HAP-1 (cell line): ENCODE measurements at regions not wholly inside any gene's neighbourhood (a gene's known extent, or its start where the extent isn't known, plus 50 kb on each side); places are given as distances from the start of the nearest gene placed in this dataset.

ENCODE experiments used
- DNase-seq, 2 experiments: peaks; one replicate each; pipeline ENCODE4 v3.0.0-alpha.2; 2016 to 2020; ENCODE audit warnings: low spot score in 2 of 2
- H3K27me3 ChIP-seq: fragments of 250-450 bp; sonication (Bioruptor Pico); 2 replicates; pipeline ENCODE4 v1.5.1; 2020; ENCODE audit warnings: low read depth, mild to moderate bottlenecking, moderate library complexity
- H3K36me3 ChIP-seq: fragments of 250-450 bp; sonication (Bioruptor Pico); replicated peaks from 2 replicates; pipeline ENCODE4 v1.5.1; 2020; ENCODE audit warnings: mild to moderate bottlenecking
- H3K4me1 ChIP-seq: fragments of 250-450 bp; sonication (Bioruptor Pico); 2 replicates; pipeline ENCODE4 v1.5.1; 2020; ENCODE audit warnings: mild to moderate bottlenecking
- H3K4me3 ChIP-seq: fragments of 250-450 bp; sonication (Bioruptor Pico); 2 replicates; pipeline ENCODE4 v1.5.1; 2020; ENCODE audit warnings: mild to moderate bottlenecking, moderate library complexity
- H3K9me3 ChIP-seq: fragments of 250-450 bp; sonication (Bioruptor Pico); 2 replicates; pipeline ENCODE4 v1.5.1; 2020; ENCODE audit warnings: mild to moderate bottlenecking, moderate library complexity
- in situ Hi-C: fragments of 300-500 bp; cut with MboI; formaldehyde crosslinking; loops from 3 replicates; pipeline ENCODE4 v1.14.3; 2020; ENCODE audit warnings: low sequenced_read_pairs, inconsistent platforms, mixed read lengths

GRCh38 chr2:234661175-234661574 is 164.3 kb upstream of the ARL4C start:
- H3K27me3 ChIP-seq: no peaks in the 10 kb centered on the region
- H3K4me1 ChIP-seq: no peaks in the 10 kb centered on the region
- H3K9me3 ChIP-seq: no peaks in the 10 kb centered on the region
- H3K36me3 ChIP-seq: no peaks in the 10 kb centered on the region
- no peak overlapping the region for H3K4me3 ChIP-seq
- in situ Hi-C loops: no loop called here
- DNase-seq: no peak

GRCh38 chr2:234655706-234656105 is 158.8 kb upstream of the ARL4C start:
- H3K9me3 ChIP-seq: no peaks in the 10 kb centered on the region
- H3K36me3 ChIP-seq: no peaks in the 10 kb centered on the region
- in situ Hi-C loops: no loop called here
- DNase-seq: no peak
- no peaks in the 10 kb centered on the region for H3K27me3 ChIP-seq
- H3K4me3 ChIP-seq: no peak overlapping the region
- H3K4me1 ChIP-seq: no peaks in the 10 kb centered on the region

GRCh38 chr2:234650911-234651310 is 154.0 kb upstream of the ARL4C start:
- in situ Hi-C loops: no loop called here
- H3K36me3 ChIP-seq: no peaks in the 10 kb centered on the region
- no peaks in the 10 kb centered on the region for H3K4me1 ChIP-seq
- no peaks in the 10 kb centered on the region for H3K9me3 ChIP-seq
- no peaks in the 10 kb centered on the region for H3K27me3 ChIP-seq
- H3K4me3 ChIP-seq: no peak overlapping the region
- DNase-seq: no peak

GRCh38 chr2:234649951-234650350 is 153.1 kb upstream of the ARL4C start:
- Histone ChIP-seq H3K4me1 (no peaks in the 10 kb centered on the region), H3K27me3 (no peaks in the 10 kb centered on the region), H3K4me3 (no peak overlapping the region), H3K9me3 (no peaks in the 10 kb centered on the region), H3K36me3 (no peaks in the 10 kb centered on the region)
- no peak for DNase-seq
- in situ Hi-C loops: no loop called here

GRCh38 chr2:234643407-234643806 is 146.5 kb upstream of the ARL4C start:
- Histone ChIP-seq H3K4me1 (no peaks in the 10 kb centered on the region), H3K27me3 (no peaks in the 10 kb centered on the region), H3K9me3 (no peaks in the 10 kb centered on the region), H3K4me3 (no peak overlapping the region), H3K36me3 (no peaks in the 10 kb centered on the region)
- in situ Hi-C loops: no loop called here
- no peak for DNase-seq

- in situ Hi-C loops: no loop called here
- no peak overlapping the region for H3K4me3 ChIP-seq
- no peaks in the 10 kb centered on the region for H3K4me1 ChIP-seq
Observed at GRCh38 chr2:234641086-234641485, 144.2 kb upstream of the ARL4C start.

GRCh38 chr2:234640657-234641056 is 143.8 kb upstream of the ARL4C start:
- H3K36me3 ChIP-seq: no peaks in the 10 kb centered on the region
- H3K9me3 ChIP-seq: no peaks in the 10 kb centered on the region
- in situ Hi-C loops: no loop called here
- DNase-seq: no peak
- H3K4me3 ChIP-seq: no peak overlapping the region
- H3K27me3 ChIP-seq: no peaks in the 10 kb centered on the region
- H3K4me1 ChIP-seq: no peaks in the 10 kb centered on the region

More at GRCh38 chr2:234641086-234641485, 144.2 kb upstream of the ARL4C start:
- DNase-seq: no peak
- Histone ChIP-seq H3K9me3 (no peaks in the 10 kb centered on the region), H3K27me3 (no peaks in the 10 kb centered on the region), H3K36me3 (no peaks in the 10 kb centered on the region)

- H3K4me3 ChIP-seq: no peak overlapping the region
- no peaks in the 10 kb centered on the region for H3K36me3 ChIP-seq
- no peak for DNase-seq
- in situ Hi-C loops: no loop called here
- no peaks in the 10 kb centered on the region for H3K9me3 ChIP-seq
- H3K27me3 ChIP-seq: no peaks in the 10 kb centered on the region
- no peaks in the 10 kb centered on the region for H3K4me1 ChIP-seq
Observed at GRCh38 chr2:234638966-234639365, 142.1 kb upstream of the ARL4C start.

- in situ Hi-C loops: no loop called here
- no peak for DNase-seq
- no peaks in the 10 kb centered on the region for H3K9me3 ChIP-seq
Observed at GRCh38 chr2:234635284-234635683, 138.4 kb upstream of the ARL4C start.

GRCh38 chr2:234633581-234634230 is 136.8 kb upstream of the ARL4C start:
- in situ Hi-C loops: no loop called here
- H3K4me3 ChIP-seq: no peak overlapping the region
- peaks cover 14% of the 10 kb centered on the region for H3K27me3 ChIP-seq

More at GRCh38 chr2:234635284-234635683, 138.4 kb upstream of the ARL4C start:
- Histone ChIP-seq H3K4me3 (no peak overlapping the region), H3K27me3 (peaks cover 14% of the 10 kb centered on the region), H3K4me1 (no peaks in the 10 kb centered on the region), H3K36me3 (no peaks in the 10 kb centered on the region)

GRCh38 chr2:234632527-234633391 is 135.9 kb upstream of the ARL4C start:
- Histone ChIP-seq H3K36me3 (no peaks in the 10 kb centered on the region), H3K4me3 (no peak overlapping the region), H3K4me1 (no peaks in the 10 kb centered on the region; the same call in 1 of the 2 replicates), H3K27me3 (peaks cover 14% of the 10 kb centered on the region), H3K9me3 (no peaks in the 10 kb centered on the region)
- DNase-seq: no peak
- in situ Hi-C loops: no loop called here

More at GRCh38 chr2:234633581-234634230, 136.8 kb upstream of the ARL4C start:
- Histone ChIP-seq H3K4me1 (no peaks in the 10 kb centered on the region; the same call in 1 of the 2 replicates), H3K9me3 (no peaks in the 10 kb centered on the region), H3K36me3 (no peaks in the 10 kb centered on the region)
- DNase-seq: no peak

GRCh38 chr2:234631646-234632514 is 135.0 kb upstream of the ARL4C start:
- Histone ChIP-seq H3K36me3 (no peaks in the 10 kb centered on the region), H3K4me1 (no peaks in the 10 kb centered on the region; the same call in 1 of the 2 replicates), H3K9me3 (no peaks in the 10 kb centered on the region), H3K27me3 (peaks cover 14% of the 10 kb centered on the region), H3K4me3 (no peak overlapping the region)
- no peak for DNase-seq
- in situ Hi-C loops: no loop called here

GRCh38 chr2:234630801-234631261 is 133.9 kb upstream of the ARL4C start:
- DNase-seq: no peak
- Histone ChIP-seq H3K27me3 (peaks cover 14% of the 10 kb centered on the region), H3K36me3 (no peaks in the 10 kb centered on the region), H3K4me3 (no peak overlapping the region), H3K9me3 (no peaks in the 10 kb centered on the region), H3K4me1 (no peaks in the 10 kb centered on the region; the same call in 1 of the 2 replicates)
- in situ Hi-C loops: no loop called here
